ENCODE measurements at regions not wholly inside any gene's neighbourhood (a gene's known extent, or its start where the extent isn't known, plus 50 kb on each side); places are given as distances from the start of the nearest gene placed in this dataset.

- Mint-ChIP-seq H3K27ac (ENCODE audit: low read depth, unreplicated experiment) (no peak overlapping the region), H3K9me3 (ENCODE audit: unreplicated experiment) (peaks cover 14% of the 10 kb centered on the region), H3K4me1 (ENCODE audit: insufficient read depth, unreplicated experiment) (no peaks in the 10 kb centered on the region), H3K36me3 (ENCODE audit: insufficient read depth, unreplicated experiment) (no peaks in the 10 kb centered on the region), H3K4me3 (ENCODE audit: unreplicated experiment) (no peak overlapping the region), H3K27me3 (ENCODE audit: insufficient read depth, unreplicated experiment) (no peaks in the 10 kb centered on the region)
- POLR2A ChIA-PET, result interaction anchor here (0.7 to 1.0 kb wide), 2 partner anchors 26 to 35 kb away, joined by 3 to 6 read pairs; no protein-coding TSS in a partner anchor
- intact Hi-C loops (cut with micrococcal nuclease), result no loop called here
- DNase-seq (ENCODE audit: unreplicated experiment), result no peak
- CTCF ChIA-PET, result interaction anchor here (0.7 kb wide), 1 partner anchor 113 kb away, joined by 3 read pairs; no protein-coding TSS in a partner anchor
- no peak for TF ChIP-seq CTCF (IDR thresholded peaks at IDR 0.05; ENCODE audit: unreplicated experiment)
- no TSS peak for BruUV-seq (replicated peaks)
These were observed 1611.6 kb downstream of the NCAM2 start for GRCh38 chr21:22609802-22610201.

GRCh38 chr21:22627911-22628310, 1629.7 kb downstream of the NCAM2 start:
- H3K36me3 Mint-ChIP-seq (ENCODE audit: insufficient read depth, unreplicated experiment), result no peaks in the 10 kb centered on the region
- peaks cover 10% of the 10 kb centered on the region for H3K9me3 Mint-ChIP-seq (ENCODE audit: unreplicated experiment)
- CTCF ChIA-PET, result no interaction called here
- POLR2A ChIA-PET, result no interaction called here
- H3K27ac Mint-ChIP-seq (ENCODE audit: low read depth, unreplicated experiment), result no peak overlapping the region
- H3K4me3 Mint-ChIP-seq (ENCODE audit: unreplicated experiment), result no peak overlapping the region
- intact Hi-C loops (cut with micrococcal nuclease), result no loop called here
- no peak for TF ChIP-seq CTCF (IDR thresholded peaks at IDR 0.05; ENCODE audit: unreplicated experiment)
- no peaks in the 10 kb centered on the region for H3K27me3 Mint-ChIP-seq (ENCODE audit: insufficient read depth, unreplicated experiment)
- DNase-seq (ENCODE audit: unreplicated experiment), result no peak
- no TSS peak for BruUV-seq (replicated peaks)
- H3K4me1 Mint-ChIP-seq (ENCODE audit: insufficient read depth, unreplicated experiment), result no peaks in the 10 kb centered on the region

- intact Hi-C loops (cut with micrococcal nuclease), result no loop called here
- Mint-ChIP-seq H3K27ac (ENCODE audit: low read depth, unreplicated experiment) (no peak overlapping the region), H3K27me3 (ENCODE audit: insufficient read depth, unreplicated experiment) (no peaks in the 10 kb centered on the region), H3K9me3 (ENCODE audit: unreplicated experiment) (no peaks in the 10 kb centered on the region), H3K4me3 (ENCODE audit: unreplicated experiment) (no peak overlapping the region), H3K36me3 (ENCODE audit: insufficient read depth, unreplicated experiment) (no peaks in the 10 kb centered on the region), H3K4me1 (ENCODE audit: insufficient read depth, unreplicated experiment) (no peaks in the 10 kb centered on the region)
- no TSS peak for BruUV-seq (replicated peaks)
- no peak for TF ChIP-seq CTCF (IDR thresholded peaks at IDR 0.05; ENCODE audit: unreplicated experiment)
- no peak for DNase-seq (ENCODE audit: unreplicated experiment)
- CTCF ChIA-PET, result no interaction called here
- POLR2A ChIA-PET, result interaction anchor here (0.7 kb wide), 1 partner anchor 8 kb away, joined by 3 read pairs; no protein-coding TSS in a partner anchor
These were observed 1632.8 kb downstream of the NCAM2 start for GRCh38 chr21:22630953-22631465.

- intact Hi-C loops (cut with micrococcal nuclease), result no loop called here
- no peaks in the 10 kb centered on the region for H3K9me3 Mint-ChIP-seq (ENCODE audit: unreplicated experiment)
- DNase-seq (ENCODE audit: unreplicated experiment), result no peak
- ChIA-PET POLR2A (interaction anchor here (1.6 kb wide), 1 partner anchor 23 kb away, joined by 4 read pairs; no protein-coding TSS in a partner anchor), CTCF (no interaction called here)
- no peak overlapping the region for H3K4me3 Mint-ChIP-seq (ENCODE audit: unreplicated experiment)
- TF ChIP-seq CTCF (IDR thresholded peaks at IDR 0.05; ENCODE audit: unreplicated experiment), result no peak
- H3K27me3 Mint-ChIP-seq (ENCODE audit: insufficient read depth, unreplicated experiment), result no peaks in the 10 kb centered on the region
- H3K4me1 Mint-ChIP-seq (ENCODE audit: insufficient read depth, unreplicated experiment), result no peaks in the 10 kb centered on the region
- no peak overlapping the region for H3K27ac Mint-ChIP-seq (ENCODE audit: low read depth, unreplicated experiment)
- no TSS peak for BruUV-seq (replicated peaks)
- no peaks in the 10 kb centered on the region for H3K36me3 Mint-ChIP-seq (ENCODE audit: insufficient read depth, unreplicated experiment)
These were observed 1634.0 kb downstream of the NCAM2 start for GRCh38 chr21:22632176-22632575.
